ENCODE measurements at regions not wholly inside any gene's neighbourhood (a gene's known extent, or its start where the extent isn't known, plus 50 kb on each side); places are given as distances from the start of the nearest gene placed in this dataset.
A peak's percentile ranks its signal among the peaks of the same experiment; 100 is the strongest.
"Not testable (repeated sequence)": the region's sequence is repeated elsewhere in the genome, so short reads cannot be mapped to it uniquely, and the experiment has no call there.

- intact Hi-C loops (cut with micrococcal nuclease; ENCODE audit: unreplicated experiment), result loop anchor here (5.0 kb wide), 1 partner anchor 54 kb away; the partner anchor contains the start of gene CEP85L
- Mint-ChIP-seq H3K4me1 (ENCODE audit: low read depth, unreplicated experiment) (peaks cover 36% of the 10 kb centered on the region), H3K27ac (ENCODE audit: unreplicated experiment) (no peak overlapping the region), H3K27me3 (ENCODE audit: unreplicated experiment) (no peaks in the 10 kb centered on the region), H3K9me3 (ENCODE audit: low read depth, unreplicated experiment) (no peaks in the 10 kb centered on the region), H3K4me3 (ENCODE audit: low read depth, unreplicated experiment) (peak overlapping the region; percentile 43), H3K36me3 (ENCODE audit: insufficient read depth, unreplicated experiment) (peaks cover 9% of the 10 kb centered on the region)
- DNase-seq, result peak; percentile 30
- BruUV-seq (replicated peaks), result no TSS peak
- CTCF ChIA-PET, result interaction anchor here (1.1 kb wide), 1 partner anchor 9 kb away, joined by 4 read pairs; no protein-coding TSS in a partner anchor
- TF ChIP-seq CTCF (IDR thresholded peaks at IDR 0.05; ENCODE audit: unreplicated experiment), result no peak
These were observed 54.4 kb upstream of the CEP85L start for GRCh38 chr6:118705544-118706491.

GRCh38 chr6:118704915-118705314 is 53.5 kb upstream of the CEP85L start:
- Mint-ChIP-seq H3K4me1 (ENCODE audit: low read depth, unreplicated experiment) (peaks cover 36% of the 10 kb centered on the region), H3K27me3 (ENCODE audit: unreplicated experiment) (no peaks in the 10 kb centered on the region), H3K36me3 (ENCODE audit: insufficient read depth, unreplicated experiment) (peaks cover 9% of the 10 kb centered on the region), H3K4me3 (ENCODE audit: low read depth, unreplicated experiment) (no peak overlapping the region), H3K9me3 (ENCODE audit: low read depth, unreplicated experiment) (no peaks in the 10 kb centered on the region), H3K27ac (ENCODE audit: unreplicated experiment) (no peak overlapping the region)
- DNase-seq, result no peak
- TF ChIP-seq CTCF (IDR thresholded peaks at IDR 0.05; ENCODE audit: unreplicated experiment), result no peak
- CTCF ChIA-PET, result interaction anchor here (1.1 kb wide), 1 partner anchor 8 kb away, joined by 4 read pairs; no protein-coding TSS in a partner anchor
- intact Hi-C loops (cut with micrococcal nuclease; ENCODE audit: unreplicated experiment), result loop anchor here (5.0 kb wide), 1 partner anchor 53 kb away; the partner anchor contains the start of gene CEP85L
- no TSS peak for BruUV-seq (replicated peaks)

- intact Hi-C loops (cut with micrococcal nuclease; ENCODE audit: unreplicated experiment); H3K9me3 Mint-ChIP-seq (ENCODE audit: low read depth, unreplicated experiment); DNase-seq; BruUV-seq (replicated peaks); H3K27ac Mint-ChIP-seq (ENCODE audit: unreplicated experiment); H3K36me3 Mint-ChIP-seq (ENCODE audit: insufficient read depth, unreplicated experiment); H3K27me3 Mint-ChIP-seq (ENCODE audit: unreplicated experiment); H3K4me3 Mint-ChIP-seq (ENCODE audit: low read depth, unreplicated experiment); CTCF ChIA-PET: not testable (repeated sequence)
- peaks cover 16% of the 10 kb centered on the region for H3K4me1 Mint-ChIP-seq (ENCODE audit: low read depth, unreplicated experiment)
These were observed 49.9 kb upstream of the CEP85L start for GRCh38 chr6:118701260-118701659.
